ENCODE measurements at regions not wholly inside any gene's neighbourhood (a gene's known extent, or its start where the extent isn't known, plus 50 kb on each side); places are given as distances from the start of the nearest gene placed in this dataset.
"Not testable (repeated sequence)": the region's sequence is repeated elsewhere in the genome, so short reads cannot be mapped to it uniquely, and the experiment has no call there.

DNA sequence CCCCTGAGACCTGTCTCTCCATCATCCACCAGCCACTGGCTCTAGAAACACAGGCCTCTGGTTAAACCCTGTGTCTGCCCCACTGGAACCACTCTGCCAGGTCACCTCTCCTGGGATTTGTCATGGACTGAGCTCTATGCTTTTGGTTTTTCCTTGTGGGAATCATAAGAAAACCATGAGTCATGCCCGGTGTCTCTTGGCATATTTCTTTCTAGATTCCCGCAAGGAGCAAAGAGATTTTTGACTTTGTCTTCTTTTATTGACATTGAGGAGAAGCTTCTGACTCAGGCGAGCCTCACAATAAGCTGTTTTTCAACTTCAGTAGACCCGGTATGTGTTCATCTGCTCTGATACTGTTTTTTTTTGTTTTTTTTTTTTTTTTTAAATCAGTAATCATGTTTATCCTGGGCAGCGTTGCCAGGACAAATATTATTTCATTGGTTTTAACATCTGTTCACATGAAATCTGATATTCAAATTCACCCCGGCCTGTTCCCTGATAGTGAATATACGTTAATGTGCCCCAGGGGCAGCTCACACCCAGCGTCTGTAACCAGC lies 207.1 kb downstream of the ACKR3 start:
- DNase-seq: no peak

DNA sequence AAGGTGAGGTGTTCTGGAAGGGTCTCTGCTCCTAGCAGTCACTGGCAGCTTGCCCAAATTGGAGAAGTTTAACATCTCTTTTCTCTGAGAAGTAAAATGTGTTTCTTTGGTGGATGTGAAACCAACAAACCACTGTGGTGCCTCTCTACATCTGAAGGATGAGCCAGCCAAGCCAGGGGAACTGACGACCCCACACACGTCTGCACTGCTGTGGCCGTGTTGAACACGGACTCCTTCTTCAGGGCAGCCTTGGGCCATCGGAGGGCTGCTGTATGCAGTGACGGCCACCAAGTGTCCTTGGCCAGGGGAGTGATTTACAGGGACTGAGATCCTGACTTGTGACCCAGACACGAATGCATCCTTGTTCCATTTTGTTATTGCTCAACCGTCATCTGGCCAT lies 207.8 kb downstream of the ACKR3 start:
- DNase-seq: no peak

DNA sequence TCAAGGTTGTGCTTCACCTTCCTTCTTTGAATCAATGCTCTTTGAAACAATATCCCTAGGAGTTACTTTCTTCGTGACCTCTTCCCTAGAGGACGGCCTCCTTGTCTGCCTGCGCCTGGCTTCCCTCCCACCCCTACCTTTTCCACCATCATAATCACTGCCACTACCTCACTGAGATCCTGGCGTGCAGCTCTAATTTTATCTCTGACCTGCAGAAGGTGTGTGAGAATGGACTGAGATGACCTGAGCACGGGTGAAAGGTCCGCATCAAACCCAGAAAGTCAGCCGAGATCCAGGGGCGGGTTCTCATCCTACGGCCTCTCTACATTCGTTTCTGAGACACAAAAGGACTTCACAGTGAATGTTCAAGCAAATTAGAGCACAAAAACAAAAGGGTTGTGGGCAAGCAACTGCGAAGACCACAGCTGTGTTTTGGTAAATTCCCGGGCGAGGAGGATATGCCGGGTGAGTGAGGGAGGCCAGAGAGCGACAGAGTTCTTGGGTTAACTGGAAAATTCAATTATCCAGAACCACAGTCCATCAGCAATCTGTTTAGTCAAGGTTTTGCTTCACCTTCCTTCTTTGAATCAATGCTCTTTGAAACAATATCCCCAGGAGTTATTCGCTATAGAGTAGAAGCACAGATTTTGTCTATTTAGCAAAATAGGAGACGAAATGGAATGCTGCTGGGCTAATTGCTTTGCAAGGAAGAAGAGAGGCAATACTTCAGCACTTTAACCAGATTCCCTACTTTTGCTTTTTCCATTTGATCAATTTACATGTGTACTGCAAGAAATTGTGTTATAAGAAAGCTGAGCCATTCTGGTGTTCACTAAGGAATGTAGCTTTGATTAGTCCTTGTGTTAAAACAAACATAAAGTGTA lies 212.6 kb downstream of the ACKR3 start:
- no peak for DNase-seq

DNA sequence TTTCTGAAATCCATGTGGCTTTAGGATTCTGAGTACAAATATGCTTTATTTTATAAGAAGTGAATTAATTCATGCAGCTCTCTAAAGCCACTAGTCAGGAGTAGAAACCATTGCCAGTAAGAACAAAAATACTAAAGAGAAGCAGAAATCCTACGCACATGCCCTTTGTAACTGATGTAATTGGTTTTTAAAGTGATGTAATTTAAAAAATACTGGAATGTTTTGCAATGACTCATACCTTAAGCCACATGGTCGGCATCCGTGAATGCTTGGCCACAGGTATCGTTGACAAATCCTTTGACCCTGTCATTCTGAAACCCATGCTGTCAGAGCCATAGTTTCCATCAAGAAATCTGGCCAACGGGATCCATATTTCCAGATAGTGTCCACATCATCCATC lies 213.3 kb downstream of the ACKR3 start:
- no peak for DNase-seq

DNA sequence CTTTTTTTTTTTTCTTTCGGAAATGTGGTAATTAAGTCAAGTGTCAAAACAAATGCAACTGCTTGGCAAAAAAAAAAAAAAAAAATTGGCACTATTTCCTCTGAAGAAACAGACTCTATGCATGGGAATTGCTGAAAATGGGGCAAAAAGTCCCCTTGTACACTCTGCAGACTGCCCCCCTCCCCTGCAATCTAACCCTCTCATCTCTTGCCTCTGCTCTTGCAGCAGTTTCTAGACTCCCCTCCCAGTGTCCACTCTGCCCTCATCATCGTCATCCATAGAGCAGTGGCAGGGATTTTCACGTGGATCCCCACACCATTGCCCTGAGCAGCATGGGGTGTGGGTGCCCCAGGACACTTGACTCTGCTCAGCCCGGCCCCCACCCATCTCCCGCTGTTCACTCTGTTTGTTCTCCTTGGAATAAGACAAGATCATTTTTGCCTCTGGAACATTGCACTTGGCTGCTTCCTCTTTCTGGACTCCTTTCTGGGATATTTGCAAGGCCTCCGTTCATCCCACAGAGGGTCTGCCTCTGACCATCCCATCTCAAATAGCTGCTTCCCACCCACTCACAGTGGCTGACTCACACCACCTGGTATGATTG lies 213.9 kb downstream of the ACKR3 start:
- DNase-seq: no peak

DNA sequence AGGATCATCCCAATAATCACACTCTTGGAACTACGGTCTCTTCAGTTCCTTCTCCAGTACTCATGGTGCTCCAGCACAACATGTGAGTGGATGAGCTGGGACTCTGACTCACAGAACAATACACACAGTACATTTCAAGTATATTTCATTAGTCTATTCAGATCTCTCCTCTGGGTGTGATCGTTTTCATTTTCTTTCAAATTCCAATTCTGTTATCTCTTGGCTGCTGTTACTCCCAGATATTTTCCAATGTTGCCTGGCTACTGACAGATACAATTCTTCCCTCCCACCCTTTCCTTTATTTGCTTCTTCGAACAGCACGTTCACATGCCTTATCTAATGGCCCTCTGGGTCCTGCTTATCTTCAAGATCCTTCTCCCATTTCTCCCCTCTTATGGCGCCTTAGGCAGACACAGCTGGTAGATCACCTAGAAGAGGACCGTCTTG lies 216.0 kb downstream of the ACKR3 start:
- DNase-seq: no peak

DNA sequence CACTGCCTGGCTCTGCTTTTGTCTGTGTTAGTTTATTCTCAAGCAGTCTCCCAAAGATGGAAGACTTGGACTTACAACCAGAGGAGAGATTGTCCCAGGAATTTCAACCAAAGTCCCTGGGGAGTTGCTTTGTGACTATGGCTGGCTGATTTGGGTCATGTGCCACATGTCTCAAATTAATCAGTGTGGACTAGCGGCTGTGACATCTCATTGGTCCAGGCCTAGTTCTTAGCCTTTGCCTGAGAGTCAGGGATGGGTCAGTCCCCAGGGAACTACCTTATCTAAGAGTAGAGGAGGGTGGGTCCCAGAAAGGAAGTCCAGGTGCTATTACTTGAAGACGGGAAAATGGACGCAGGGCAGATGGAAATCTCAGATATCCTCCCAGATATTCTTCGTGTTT lies 217.1 kb downstream of the ACKR3 start:
- no peak for DNase-seq

DNA sequence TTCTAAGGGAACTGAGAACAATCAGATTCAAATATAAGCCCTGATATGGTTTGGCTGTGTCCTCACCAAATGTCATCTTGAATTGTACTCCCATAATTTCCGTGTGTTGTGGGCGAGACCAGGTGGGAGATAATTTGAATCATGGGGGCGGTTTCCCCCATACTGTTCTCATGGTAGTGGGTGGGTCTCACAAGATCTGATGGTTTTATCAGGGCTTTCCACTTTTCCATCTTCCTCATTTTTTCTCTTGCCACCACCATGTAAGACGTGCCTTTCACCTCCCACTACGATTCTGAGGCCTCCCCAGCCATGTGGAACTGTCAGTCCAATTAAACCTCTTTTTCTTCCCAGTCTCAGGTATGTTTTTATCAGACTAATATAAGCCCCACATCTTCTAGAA lies 217.8 kb downstream of the ACKR3 start:
- DNase-seq: not testable (repeated sequence)

DNA sequence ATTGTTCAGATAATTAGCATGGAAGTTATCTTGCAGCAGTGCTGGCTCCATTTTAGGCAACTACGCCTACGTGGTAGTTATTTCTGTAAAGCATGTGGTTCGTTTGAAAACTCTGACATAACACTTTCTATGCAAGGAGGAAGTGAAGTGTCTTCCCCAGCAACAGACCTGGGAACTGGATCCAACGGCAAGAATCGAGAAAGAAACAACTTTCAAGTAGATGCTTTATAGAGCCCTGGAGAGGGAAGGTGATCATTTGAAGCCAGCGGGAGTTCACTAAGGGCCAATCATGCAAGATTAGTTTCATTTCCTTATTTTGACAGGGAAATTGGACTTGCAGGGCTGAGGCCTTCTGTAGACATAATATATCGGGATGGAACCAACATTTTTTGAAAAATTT lies 218.3 kb downstream of the ACKR3 start:
- no peak for DNase-seq

DNA sequence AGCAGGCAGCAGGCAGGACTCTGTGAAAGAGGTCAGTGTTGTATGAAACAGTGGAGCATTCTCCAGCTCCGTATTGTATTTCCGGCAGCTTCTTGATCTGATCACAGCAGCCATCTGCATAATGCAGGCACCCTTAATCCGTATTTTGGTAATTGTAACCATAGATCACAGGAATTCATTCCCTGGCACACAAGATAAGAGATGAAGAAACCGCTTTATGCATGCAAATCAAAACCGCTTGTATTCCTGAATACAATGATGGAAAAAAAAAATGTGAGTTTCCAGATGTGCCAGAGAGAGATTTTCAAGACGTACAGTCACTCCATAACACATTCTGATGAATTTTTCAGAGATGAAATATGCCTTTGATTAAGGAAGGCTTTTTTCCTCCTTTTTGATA lies 221.3 kb downstream of the ACKR3 start:
- no peak for DNase-seq

DNA sequence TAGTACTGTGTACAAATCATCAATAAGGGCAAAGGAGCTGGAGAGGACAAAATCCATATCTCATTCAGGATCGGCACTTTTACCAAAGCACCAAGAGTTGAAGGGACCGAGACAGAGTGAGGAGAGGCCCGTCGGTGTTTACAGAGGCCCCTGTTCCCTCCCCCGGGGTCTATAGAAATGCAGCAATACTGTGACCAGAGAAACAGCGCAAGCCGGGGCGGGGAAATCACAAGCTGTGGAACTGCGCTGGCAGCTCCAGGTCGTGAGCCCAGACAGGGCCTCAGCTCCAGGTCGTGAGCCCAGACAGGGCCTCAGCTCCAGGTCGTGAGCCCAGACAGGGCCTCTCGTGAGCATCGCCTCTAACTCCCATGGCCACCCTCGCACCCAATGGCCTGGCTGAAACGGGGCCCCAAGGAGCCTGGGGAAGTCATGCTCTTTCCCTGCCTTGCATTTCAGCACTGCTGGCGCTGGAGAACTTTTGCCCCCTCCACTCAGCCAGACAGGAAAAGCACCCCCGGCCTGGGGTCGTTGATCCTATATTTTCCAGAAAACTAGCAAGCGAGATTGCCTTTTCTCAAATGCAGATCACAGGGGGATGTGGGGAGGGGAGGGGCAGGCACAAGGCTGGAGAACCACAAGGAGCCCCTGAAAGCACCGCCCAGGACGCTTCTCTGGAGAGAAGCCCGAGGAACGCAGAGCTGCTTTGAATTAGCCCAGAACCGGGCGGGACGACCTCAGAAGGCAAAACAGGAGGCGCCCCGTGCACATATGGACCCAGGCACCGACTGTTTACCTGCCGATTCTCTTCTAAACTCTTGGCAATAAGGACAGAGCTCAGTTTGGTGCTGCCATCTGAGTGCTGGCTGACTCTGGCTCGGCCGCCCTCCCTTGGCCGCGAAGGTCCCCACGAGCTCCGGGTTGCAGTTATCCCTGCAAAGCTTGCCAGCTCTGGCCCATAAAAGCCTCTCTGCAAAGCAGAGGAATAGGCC lies 223.7 kb downstream of the ACKR3 start:
- DNase-seq: no peak

DNA sequence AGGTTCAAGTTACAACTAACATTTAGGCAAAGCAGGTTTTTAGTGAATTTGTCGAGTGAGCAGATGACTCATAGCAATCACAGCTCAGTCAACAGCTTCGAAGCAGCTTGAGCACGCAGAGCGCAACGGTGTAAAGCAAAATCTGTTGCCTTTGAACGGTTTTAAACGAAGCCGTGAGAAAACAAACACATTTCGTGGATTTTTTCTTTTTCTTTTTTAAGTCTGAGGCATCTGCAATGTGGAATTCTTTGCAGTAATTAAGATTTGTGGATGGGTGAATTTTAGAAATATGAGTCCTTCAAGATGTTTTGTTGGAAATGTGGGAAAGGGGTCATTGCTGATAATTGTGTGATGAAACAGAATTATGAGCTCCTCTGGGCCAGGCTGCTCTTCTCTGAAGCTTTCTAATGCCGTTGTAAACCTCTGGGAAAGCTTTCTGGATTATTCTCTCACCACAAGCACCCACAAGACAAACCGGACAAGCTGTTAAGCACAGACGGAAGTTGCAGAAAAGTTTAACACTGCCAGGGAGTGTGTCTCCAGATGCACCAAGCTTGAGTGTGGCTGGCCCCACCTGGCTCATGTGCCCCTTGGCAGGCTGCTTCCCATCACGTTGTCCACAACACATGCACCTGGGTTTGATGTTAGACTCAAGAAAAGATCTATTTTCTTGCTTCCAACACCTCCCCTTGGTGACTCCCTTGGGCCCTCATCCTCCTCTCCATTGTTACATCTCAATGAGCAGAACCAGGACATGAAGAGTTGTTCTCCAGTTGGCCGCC lies 224.7 kb downstream of the ACKR3 start:
- no peak for DNase-seq

DNA sequence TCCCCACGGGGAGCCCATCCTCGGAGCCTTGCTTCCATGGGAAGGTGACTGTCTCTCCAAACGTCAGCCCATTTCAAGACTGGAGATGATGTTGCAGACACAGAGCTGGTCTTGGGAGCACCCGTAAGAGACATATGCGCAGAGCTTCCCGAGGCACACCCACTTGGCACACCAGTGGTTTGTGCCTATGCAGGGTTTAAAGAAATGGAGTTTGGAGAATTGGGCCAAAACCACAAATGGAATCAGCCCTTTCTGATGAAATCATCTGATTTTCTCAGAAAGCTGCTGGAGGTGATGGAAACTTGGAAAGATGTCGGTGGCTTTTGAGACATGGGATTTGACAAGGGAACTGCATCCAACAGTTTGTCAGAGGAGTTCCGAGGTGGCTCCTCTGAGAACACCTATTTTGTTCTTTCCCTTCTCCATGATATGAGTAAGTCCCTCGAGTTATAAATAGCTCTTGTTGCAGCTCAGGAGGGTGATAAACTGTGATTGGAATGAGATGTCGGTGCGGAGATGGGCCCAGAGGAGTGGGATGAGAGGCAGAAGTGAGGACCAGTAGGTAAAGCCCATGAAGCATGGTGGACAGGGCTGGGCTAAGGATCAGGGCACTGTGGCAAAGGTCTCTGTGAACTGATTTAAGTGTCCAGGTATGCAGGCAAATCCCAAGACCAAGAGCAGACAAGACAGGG lies 225.7 kb downstream of the ACKR3 start:
- no peak for DNase-seq

DNA sequence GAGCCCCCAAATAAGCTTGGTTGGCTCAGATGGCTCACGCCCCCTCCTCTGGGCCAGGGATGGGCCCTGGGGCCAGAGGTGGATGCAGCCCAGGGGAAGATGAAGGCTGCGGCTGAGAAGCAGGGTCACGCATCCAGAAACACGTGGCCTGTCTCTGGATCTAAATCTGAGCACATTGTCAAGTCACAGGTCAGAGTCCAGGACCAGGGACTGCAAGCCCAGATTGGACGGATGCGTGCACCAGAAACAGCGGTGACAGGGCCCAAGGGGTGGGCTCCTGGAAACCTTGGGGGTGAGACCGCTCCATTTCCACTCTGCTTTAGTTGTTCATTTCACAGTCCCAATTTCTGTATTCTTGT lies 226.2 kb downstream of the ACKR3 start:
- no peak for DNase-seq

DNA sequence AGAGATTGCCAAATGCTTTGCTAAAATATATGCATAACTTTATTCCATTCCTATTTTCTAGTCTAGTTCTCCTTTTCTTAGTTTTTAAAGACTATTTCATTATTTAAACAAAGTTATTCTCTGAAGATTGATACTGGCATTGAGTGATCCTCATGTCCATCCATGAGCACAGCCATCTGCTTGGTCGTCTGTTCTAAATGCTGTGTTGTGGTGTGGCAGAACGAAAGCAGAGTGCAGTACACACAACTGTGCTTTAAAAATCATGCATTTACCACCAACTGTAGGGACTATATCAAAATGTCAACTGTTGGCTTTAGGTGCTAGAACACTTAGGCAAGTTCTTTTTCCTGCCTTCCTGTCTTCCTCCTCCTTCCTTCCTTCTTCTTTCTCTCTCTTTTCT lies 226.6 kb downstream of the ACKR3 start:
- DNase-seq: no peak

DNA sequence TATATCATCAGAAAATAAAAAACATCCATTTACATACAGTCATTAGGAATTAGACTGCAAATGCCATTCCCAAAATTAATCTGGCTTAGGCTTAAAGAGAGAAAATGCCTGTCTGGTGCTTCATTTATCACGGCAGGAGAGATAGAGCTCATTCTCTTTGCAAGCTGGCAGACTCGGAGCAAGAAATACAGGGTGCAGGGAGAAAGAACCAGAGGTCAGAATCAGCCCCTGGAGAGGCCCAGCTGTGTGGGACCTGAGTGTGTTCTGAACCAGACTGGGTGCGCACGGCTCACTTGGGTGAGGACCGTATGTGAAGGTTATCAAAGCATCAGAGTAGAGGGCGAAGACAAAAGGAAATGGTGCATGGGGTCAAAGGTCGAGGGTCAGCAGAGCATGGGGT lies 227.8 kb downstream of the ACKR3 start:
- no peak for DNase-seq

DNA sequence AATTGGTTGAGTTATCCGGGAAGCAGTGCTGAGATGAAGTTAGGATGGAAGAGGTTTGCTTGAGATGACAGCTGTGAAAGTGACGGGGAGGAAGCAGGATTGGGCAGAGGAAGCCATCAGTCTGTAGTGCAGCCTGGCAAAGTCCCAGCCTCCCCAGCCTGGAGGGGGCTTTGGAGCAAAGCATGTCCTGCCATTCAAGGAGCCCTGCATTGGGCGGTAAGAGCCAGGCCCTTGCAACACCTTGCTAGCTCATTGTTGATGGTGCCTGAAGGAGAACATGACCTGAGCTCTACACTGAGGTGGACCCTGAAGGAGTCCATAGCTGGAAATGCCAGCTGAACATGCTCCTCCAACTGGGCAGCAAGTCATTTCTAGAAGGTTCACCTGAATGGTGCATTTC lies 228.9 kb downstream of the ACKR3 start:
- no peak for DNase-seq

DNA sequence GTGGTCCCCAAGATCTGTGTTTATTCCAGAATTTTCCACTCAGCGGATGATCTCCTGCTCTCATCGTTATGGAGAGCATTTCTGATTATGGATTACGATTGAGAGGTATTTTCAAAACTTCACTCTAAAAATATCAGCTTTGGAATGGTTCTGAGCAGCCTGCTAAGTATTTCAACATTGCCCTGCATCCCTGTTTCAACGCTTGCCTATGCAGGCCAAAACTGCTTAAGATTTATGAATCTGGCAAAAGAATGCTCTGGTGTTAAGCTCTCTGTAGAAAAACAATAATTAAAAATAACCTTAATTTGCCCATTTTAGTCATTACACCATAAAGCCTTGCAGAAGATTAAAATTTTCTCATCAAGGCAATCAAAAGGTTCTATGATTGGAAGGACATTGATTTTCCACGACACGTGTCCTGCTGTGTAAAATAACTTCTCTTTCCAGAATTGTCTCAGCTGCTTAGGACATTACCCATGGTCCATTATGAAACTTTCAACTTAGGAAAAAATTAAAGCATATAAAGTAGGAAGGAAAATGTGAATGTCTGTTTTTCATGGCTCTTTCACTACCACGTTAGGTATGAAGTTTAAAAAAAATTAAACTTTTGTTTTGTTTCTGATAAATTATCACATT lies 229.9 kb downstream of the ACKR3 start:
- DNase-seq: no peak

DNA sequence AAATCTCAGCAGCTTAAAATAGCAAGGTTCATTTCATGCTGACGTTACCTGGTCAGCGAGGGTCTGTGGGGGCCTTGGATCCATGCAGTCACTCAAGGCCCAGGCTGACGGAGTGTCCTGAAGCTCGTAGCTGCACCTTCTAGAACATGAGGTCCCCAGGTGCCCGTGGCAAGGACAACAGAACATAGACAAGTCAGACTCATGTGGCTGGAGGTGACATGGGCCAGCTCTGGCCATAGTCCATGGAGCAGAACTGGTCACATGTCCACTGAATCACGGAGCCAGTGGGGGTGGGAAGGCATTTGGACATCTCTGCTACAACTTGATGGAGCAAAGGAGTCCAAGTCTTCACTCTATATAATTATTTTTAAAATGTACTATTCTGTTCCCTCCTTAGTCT lies 233.2 kb downstream of the ACKR3 start:
- no peak for DNase-seq

DNA sequence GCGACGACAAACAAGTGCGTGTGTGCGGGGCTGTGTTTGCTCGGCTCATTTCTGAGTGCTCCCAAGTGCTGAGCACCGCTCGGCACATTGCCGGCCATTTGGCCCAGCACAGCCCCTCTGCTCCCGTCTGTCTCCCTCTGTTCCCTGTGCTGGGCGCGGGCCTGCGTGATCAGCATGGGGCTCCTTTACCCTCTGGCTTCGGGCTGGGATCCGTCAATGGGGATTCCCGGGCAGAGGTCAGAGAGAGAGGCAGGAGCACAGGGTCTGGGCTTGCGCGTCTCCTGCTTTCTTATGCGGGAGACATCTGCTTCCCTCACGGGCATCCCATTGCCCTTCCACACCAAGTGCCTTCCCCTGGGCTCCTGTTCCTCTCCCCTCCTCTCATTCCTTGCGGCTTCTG lies 234.0 kb downstream of the ACKR3 start:
- no peak for DNase-seq

Data from activated T-cell treated with anti-CD3 and anti-CD28 coated beads, Interleukin-2, amount 50 U/mL, for 1 hour (primary cell).